ENCODE measurements at regions not wholly inside any gene's neighbourhood (a gene's known extent, or its start where the extent isn't known, plus 50 kb on each side); places are given as distances from the start of the nearest gene placed in this dataset.

GRCh38 chr1:239617259-239617658 lies 230.9 kb downstream of the CHRM3 start:
- TF ChIP-seq CTCF (optimal IDR thresholded peaks at IDR 0.05 in 1 of 3, IDR thresholded peaks at IDR 0.05 in 1 of 3, conservative IDR thresholded peaks at IDR 0.05 in 1 of 3; ENCODE audit: extremely low read depth in 1 of 3, insufficient read depth in 2 of 3, low read length in 3 of 3) (no peak), EZH2 (IDR thresholded peaks at IDR 0.05; ENCODE audit: low read length) (no peak)

Data from keratinocyte (primary cell).